NCI-H82 treated with DMSO at 0.1 percent for 48 hours (cell line): ENCODE measurements at regions not wholly inside any gene's neighbourhood (a gene's known extent, or its start where the extent isn't known, plus 50 kb on each side); places are given as distances from the start of the nearest gene placed in this dataset.

ENCODE experiments used
- DNase-seq: peaks from one replicate; lab custom pipeline; 2025; ENCODE audit not compliant: unreplicated experiment; lab: John Stamatoyannopoulos, UW

DNA sequence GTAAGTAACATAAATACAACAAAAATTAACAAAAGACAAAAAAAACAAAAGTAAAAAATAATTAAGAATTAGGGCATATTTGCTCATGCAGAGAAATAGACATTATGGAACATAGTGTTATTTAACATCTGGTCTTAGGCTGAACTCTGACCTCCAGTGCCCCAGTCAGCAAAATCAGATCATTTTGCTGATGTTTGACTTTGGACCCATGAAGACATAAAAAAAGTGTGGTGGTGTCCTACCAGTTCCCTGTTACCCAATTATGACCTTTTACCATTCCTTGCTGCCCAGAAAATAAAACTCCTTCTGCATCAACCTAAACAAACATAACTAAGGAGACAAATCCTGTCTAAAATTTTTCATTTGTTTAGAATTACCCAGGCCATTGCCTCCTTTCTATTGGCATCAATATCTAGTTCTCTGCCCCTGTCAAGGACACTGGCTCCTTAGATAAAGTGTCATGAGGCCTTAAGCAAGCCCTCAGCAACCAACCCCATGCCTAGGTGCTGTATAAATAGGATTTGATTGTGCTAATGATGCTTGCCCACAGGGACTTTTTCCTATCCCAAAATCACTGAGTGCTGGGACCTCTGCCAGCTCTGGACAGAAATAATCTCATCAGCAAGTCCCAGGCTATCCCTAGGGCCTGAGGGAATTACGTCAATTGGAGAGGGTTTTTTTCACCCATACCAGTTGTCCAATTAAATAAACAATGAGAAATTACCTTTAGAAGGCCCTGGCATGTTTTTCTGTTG is 334.5 kb upstream of the UMPS start:
- peak; percentile 94 for DNase-seq

DNA sequence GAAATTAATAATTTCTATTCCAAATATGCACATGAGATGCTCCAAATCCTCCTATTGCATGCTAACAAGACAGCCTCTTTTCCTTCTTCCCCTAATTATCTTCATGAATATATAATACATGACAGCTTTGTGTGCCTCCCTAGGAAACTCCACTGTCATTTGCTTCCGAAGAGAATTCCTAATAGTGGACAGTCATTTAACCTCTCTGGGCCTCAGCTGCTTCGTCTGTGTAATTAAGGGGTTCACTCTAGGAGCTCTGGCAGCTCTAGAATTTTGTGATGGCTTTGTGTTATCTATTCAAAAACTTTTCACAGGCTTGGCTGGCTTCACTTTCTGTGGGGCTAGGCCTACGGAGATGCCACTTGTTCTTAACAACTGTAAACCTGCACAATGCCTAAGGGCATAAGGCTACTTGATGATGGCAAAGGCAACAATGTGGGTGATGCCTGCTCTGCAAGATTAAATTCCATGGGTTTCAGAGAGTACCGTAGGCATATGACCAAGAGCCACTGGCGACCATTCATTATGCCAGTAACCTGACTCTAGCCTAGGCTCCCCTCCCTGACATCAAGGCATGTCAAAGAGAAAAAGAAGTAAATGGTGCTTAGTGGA is 333.8 kb upstream of the UMPS start:
- DNase-seq, result no peak

DNA sequence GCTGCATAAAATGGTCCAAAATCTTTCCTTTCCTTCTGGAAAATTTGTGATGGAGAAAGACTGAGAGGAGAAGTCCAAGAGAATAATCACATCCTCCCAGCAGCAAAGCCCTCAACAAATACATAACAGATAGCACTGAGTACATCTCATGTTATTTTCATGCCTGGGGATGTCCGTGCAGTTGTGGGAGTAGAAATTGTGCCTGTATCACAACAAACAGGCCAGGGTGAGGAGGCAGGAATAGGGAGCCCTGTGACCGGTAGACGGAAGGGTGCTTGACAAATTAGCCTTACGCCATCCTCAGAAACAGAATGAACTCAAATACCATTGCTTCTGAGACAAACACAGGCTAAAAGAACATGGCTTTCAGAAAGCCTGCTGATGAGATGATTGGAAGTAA is 333.2 kb upstream of the UMPS start:
- DNase-seq, result no peak

- DNase-seq, result no peak
Observed at GRCh38 chr3:124398594-124398993, 331.7 kb upstream of the UMPS start.

- DNase-seq, result no peak
Observed at GRCh38 chr3:124401843-124402242, 328.4 kb upstream of the UMPS start.

GRCh38 chr3:124402791-124403190 is 327.5 kb upstream of the UMPS start:
- no peak for DNase-seq

DNA sequence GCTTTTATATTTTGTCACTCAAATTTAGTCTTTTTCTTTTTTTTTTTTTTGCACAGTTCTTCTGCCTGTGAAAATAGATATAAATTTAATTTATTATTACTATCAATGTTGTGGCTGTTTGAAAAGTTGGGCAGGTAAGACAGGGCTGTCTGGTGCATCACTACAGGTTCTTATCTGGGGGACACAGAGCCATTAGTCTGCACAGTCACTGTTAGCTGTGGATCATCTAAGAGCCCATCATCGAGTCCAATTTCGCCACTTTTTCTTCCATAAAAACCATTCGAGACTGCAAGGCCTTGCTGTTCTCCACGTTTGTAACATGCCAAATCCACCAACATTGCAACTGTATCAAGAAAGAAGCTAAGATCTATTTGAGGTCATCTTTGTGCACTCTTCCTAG is 325.6 kb upstream of the UMPS start:
- no peak for DNase-seq

- no peak for DNase-seq
Observed at GRCh38 chr3:124407260-124407659, 323.0 kb upstream of the UMPS start.

DNA sequence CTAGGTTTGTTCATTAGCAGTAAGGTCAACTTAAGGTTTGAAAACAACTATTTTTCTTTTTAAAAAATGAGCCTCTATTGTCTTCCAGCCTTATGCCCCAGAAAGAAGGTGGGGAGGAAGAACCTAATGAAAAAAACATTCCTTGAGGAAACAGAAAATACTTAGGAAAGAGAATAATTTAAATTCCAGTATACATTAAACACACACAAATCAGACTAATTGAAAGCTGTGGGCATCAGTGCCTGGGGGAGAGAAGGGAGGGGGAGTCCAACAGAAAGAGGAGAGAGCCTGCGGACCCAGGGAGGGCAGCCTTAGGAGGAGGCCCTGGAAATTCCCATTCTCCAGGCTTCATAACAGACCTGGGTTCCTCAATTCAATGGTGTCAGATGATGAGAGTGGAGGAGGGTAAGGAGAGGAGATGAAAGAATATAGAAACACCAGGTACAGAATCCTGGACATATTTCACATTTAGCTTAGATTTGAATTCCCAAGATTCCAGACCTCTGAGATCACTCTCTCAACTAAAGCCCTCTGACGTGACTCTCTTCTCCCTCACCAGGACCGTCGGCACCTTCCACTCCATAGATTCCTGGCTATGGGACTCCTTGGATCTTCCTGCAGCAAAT is 320.5 kb upstream of the UMPS start:
- DNase-seq, result no peak

DNA sequence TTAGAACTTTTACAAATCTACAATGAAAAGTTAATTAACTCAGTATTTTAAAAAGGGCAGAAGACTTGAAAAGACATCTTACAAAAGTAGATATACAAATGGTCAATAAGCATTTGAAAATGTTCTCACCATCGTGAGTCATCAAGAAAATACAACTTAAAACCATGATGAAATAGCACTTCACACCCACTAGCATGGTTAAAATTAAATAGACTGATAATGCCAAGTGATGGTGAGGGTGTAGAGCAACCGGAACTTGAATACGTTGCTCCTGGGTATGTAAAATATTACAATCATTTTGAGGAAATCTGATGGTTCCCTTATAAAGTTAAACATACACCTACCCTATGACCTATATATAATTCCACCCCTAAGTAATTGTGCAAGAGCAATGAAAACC is 319.8 kb upstream of the UMPS start:
- DNase-seq, result no peak

- no peak for DNase-seq
Observed at GRCh38 chr3:124411728-124412127, 318.5 kb upstream of the UMPS start.

GRCh38 chr3:124412644-124413043 is 317.6 kb upstream of the UMPS start:
- no peak for DNase-seq

DNA sequence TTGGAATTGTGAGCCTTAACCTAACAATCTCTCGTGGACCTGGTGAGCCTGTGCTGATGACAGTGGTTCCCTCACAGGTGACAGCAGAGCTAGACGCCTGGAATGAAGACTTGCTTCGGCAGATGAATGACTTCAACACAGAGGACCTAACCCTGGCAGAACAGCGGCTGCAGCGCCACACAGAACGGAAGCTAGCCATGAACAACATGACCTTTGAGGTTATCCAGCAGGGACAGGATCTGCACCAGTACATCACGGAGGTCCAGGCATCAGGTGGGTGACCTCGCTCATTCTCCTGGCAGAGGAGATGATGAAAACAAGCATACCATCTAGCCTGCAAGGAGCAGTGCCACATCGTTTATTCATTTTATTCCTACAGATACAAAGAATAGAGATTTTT is 316.9 kb upstream of the UMPS start:
- no peak for DNase-seq

DNA sequence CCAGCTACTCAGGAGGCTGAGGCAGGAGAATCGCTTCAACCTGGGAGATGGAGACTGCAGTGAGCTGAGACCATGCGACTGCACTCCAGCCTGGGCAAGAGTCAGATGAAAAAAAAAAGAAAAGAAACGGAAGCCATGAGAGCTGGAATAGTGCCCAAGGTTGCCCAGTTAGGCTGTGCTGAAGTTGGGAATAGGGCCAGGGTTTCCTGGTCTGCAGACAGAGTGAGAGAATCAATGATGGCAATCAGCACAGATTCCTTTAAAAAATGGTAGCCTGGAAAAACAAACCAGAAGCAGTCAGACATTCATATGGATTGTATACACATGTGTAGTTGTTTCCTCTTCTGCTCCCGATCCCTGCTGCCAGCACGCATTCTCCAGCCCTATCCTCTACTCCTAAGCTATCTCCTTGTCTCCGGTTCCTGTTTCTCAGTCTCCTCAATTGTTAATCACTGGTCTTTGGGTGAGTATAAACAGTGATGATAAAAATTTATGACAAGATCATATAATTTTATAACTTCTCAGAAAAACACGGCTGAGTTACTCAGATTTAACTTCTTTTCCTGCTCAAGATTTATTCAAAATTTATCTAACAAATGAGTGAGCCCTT is 316.2 kb upstream of the UMPS start:
- DNase-seq, result no peak

GRCh38 chr3:124415446-124415960 is 314.7 kb upstream of the UMPS start:
- DNase-seq, result no peak

GRCh38 chr3:124419303-124419702 is 310.9 kb upstream of the UMPS start:
- no peak for DNase-seq

GRCh38 chr3:124420392-124420791 is 309.9 kb upstream of the UMPS start:
- no peak for DNase-seq

DNA sequence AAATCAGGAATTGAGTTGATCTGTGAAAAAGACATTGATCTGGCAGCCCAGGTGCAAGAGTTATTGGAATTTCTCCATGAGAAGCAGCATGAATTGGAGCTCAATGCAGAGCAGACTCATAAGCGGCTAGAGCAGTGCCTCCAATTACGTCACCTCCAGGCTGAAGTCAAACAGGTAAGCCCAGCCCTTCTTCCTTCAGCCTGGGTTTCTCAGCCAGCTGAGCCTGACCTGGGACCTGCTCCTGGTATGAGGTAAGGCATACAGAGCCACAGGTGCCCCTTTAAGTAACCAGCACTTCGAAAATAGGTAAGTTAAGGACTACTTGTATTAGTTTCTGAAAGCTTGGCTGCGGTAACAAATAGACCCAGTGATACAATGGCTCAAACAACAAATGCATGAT is 307.4 kb upstream of the UMPS start:
- no peak for DNase-seq

- DNase-seq, result peak; percentile 16
Observed at GRCh38 chr3:124424396-124424795, 305.9 kb upstream of the UMPS start.

DNA sequence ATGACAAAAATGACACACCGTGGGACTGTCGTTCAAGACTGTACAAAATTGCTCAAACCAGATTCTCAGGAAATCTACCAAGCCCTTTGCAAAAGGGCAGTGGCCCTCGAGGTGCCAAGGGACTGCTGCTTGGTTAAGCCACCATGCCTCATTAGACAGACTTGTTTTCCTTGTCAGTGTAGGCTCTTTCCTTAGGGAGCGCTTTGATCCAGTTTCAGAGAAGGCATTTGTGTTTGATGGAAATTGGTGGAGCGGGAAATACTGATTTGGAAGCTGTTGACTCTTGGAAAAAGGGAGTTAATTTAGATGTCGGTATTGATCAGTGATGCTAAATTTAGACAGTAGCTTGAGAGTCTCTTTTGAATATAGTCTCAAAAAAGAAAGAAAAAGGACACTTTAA is 304.3 kb upstream of the UMPS start:
- DNase-seq, result no peak

GRCh38 chr3:124428372-124429128 is 301.7 kb upstream of the UMPS start:
- no peak for DNase-seq
